ENCODE measurements at regions not wholly inside any gene's neighbourhood (a gene's known extent, or its start where the extent isn't known, plus 50 kb on each side); places are given as distances from the start of the nearest gene placed in this dataset.

DNA sequence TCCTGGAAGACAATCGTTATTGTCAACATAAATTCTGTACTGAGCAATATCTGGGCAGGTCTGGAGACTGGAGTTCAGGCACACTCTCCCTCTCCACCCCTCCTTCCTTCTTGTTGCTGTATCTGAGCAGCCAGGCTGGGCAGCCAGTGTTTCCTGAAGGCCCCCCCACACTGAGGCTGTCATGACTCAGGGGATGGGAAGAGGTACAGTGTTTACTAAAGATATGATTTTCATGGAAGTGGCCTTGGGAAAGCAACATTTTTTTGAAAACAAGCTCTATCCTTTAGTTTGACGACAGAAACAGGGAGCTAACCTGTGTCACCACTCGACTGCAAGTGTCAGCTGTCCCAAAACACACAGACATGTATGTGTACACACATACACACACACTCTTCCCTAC lies 1485.4 kb upstream of the TMEM132C start (continued):
- TF ChIP-seq, protein P1, sequence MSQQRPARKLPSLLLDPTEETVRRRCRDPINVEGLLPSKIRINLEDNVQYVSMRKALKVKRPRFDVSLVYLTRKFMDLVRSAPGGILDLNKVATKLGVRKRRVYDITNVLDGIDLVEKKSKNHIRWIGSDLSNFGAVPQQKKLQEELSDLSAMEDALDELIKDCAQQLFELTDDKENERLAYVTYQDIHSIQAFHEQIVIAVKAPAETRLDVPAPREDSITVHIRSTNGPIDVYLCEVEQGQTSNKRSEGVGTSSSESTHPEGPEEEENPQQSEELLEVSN (IDR thresholded peaks at IDR 0.05): no peak
- TF ChIP-seq EP300 (IDR thresholded peaks at IDR 0.05; ENCODE audit: borderline replicate concordance in 1 of 2, low read depth in 2 of 2, low read length in 2 of 2): no peak
